Stimulated activated CD4-positive, alpha-beta T cell treated with anti-CD3 and anti-CD28 coated beads, Interleukin-2, amount 100 ng/mL, for 4 hours (primary cell): ENCODE measurements at regions not wholly inside any gene's neighbourhood (a gene's known extent, or its start where the extent isn't known, plus 50 kb on each side); places are given as distances from the start of the nearest gene placed in this dataset.
"Not testable (repeated sequence)": the region's sequence is repeated elsewhere in the genome, so short reads cannot be mapped to it uniquely, and the experiment has no call there.

Experiments
- DNase-seq: peaks from one replicate; pipeline ENCODE4 v3.0.0-alpha.2; 2020; ENCODE audit warnings: low read depth

DNA sequence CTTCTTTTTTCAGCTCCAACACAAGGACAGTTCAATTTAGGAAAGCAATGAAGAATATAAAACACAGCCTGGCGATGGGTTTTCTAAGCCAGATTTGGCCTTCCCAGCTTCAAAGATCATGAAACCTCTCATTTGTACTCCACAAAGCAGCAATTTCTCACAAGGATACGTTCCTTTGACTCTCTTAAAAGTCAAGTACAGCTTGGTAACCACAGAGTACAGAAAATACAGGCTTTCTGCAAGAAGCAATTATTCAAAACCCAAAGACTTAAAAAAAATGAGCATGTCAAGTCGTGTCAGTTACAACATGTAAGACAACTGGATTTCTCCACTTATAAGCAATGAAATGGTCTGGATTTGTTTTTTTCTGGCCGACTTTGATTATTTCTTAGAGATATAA, 321.4 kb downstream of the FGFR2 start:
- no peak for DNase-seq

DNA sequence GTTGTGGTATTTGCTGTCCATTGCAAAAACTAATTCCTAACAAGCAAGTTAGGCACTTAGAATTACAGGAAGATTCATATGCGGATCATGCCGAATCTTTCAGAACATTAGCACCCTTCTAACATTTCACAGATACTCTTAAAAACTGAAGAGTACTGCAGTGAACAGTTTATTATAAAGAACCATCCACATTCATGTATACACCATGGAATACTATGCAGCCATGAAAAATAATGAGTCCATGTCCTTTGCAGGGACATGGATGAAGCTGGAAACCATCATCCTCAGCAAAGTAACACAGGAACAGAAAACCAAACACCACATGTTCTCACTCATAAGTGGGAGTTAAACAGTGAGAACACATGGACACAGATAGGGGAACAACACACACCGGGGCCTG, 319.9 kb downstream of the FGFR2 start:
- not testable (repeated sequence) for DNase-seq

DNA sequence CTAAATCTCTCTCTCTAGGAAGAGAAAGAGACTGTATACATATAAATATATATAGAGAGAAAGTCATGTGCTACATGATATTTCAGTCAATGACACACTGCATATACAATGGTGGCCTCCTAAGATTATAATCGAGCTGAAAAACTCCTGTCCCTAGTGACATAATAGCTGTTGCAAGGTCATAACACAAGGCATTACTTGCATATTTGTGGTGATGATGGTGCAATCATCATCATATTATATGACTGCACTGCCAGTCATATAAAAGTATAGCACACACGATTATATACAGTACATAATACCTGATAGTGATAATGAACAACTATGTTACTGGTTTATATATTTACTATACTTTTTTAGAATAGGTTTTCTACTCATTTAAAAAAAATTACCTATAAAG, 316.7 kb downstream of the FGFR2 start:
- no peak for DNase-seq

DNA sequence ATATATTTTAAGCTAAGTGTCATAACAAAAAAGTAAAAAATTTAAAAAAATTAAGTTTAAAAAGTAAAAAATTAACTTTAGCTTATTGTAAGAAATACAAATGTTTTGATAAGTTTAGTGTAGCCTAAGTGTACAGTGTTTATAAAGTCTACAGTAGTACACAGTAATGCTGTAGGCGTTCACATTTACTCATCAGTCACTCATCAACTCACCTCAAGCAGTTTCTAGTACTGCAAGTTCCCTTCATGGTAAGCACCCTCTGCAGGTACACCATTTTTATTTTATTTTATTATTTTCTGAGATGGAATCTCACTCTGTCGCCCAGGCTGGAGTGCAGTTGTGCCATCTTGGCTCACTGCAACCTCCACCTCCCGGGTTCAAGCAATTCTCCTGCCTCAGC, 316.0 kb downstream of the FGFR2 start:
- DNase-seq: no peak

DNA sequence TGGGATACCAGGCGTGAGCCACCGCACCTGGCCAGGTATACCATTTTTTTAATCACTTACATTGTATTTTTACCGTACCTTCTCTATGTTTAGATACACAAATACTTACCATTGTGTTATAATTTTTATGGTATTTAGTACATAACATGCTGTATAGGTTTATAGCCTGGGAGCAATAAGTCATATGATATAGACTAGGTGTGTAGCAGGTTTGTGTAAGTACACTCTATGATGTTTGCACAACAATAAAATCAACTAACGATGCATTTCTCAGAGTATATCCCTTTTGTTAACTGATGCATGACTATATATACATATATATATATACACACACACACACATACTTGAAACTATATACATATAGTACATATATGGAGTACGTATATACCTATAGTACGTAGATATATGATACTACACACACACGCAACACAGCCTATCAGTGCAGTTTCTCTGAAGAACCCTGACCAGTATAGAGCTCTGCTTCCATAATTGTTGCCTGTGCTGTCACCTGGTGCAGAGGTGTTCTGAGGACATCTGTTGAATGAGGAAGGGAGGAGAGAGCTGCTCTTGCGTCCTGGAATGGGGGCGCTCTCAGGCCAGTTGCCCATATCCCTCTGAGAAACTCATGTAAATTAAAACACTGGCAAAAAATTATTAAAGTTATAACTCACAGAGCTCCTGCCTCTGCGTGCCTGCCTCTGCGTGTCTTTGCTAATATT, 315.3 kb downstream of the FGFR2 start:
- no peak for DNase-seq

DNA sequence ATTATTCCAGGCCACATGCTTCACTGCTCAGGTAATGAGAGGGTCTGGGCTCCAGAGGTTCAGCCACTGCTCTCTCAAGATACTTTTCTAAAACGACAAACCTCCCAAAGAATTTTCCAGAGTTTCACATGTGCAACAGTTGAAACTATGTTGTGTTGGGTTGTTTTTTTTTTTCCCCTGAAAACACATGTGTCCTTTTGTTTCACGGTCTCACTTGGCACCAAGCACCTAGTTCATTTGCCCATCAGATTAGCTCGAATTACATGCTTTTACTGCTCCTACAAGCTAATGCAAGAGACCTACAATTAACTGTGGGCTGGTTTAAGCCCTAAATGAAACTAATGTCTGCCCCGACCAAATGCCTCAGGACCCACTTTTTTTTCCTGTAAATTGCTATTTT, 313.3 kb downstream of the FGFR2 start:
- DNase-seq: no peak

DNA sequence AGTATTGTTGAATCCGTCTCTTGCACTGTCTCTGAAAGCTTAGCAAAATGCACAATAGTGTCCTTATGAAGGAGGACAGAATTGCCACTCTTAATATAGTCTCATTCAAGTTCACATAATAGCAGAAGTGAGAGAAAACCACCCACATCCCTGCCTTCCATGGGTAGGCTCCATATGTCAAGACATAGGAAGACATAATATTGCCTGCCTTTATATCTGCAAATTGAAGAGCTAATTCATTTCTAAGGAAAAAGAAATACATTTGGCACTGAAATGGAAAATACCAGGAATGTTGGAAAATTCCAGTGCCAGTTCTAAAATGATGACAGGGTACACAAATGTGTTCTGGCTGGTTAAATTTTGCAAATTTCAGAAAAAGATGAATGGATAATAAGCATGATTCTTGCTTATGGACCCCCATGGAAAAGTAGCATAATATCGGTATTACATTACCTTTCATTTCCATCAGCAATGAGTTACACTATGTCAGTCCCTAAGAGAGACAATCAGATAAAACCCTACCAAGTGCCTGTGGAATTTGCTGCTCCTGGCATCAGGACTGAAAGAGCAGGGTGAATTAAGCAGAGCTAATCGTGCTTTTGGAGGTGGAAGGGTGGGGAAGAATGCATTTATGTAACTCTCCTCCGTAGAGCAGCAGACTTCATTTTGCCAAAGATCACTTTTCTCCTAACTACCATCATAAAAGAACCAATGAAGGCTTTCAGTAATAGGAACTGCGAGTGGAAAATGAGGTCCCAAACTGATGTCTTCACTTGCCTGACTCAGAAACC, 312.6 kb downstream of the FGFR2 start:
- no peak for DNase-seq

DNA sequence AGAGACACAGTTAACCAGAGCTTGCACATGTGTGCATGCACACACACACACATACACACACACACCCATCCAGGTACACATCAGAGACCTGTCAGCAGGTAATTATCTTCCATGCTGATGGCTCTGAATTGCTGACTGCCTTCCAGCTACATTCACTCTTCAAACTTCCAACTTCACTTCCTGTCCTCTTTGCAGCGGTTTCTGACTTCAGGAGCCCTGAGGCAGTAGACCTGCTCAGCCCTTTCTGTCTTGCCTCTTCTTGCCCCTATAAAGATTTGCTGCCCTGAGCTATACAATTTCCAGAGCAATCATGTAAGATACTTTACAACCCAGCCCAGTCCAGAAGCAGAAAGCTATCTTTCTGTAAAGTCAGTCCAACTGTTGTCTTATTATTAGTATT, 310.2 kb downstream of the FGFR2 start:
- DNase-seq: no peak

DNA sequence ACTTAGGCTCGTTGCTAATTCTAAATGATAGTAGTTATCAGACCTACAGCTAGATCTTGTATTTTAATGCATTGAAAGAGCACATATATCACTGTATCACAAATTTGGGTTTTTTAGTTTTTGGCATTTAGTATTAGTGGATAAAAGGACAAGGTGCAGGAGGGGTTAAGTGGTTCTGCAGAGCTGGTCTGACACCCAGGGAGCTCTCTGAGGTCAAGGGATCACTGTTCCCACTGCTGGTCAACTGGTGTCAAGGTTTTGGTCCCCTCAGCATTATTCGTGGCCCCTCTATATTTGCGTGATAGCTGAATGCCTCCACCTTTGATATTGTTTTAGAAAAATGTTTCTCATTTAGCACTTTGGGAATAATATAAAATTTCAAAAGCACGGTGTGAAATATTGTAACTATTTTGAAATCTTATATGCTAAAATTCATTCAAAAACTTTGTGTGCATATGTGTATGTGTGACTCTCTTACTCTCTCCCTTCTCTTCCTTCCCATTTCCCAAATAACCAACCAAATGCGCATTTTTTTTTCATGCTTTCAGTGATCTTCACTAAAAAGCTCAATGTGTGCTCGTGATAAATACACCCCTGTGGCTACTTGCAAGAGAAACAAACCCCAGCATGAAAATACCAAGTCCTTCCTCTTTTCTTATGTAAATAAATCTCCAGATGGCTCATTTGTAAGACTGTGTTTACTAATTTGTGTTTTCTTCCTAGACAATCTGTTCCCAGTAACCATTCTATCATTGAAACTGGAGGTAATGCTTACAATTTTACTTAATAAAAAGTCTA, 309.2 kb downstream of the FGFR2 start:
- no peak for DNase-seq

DNA sequence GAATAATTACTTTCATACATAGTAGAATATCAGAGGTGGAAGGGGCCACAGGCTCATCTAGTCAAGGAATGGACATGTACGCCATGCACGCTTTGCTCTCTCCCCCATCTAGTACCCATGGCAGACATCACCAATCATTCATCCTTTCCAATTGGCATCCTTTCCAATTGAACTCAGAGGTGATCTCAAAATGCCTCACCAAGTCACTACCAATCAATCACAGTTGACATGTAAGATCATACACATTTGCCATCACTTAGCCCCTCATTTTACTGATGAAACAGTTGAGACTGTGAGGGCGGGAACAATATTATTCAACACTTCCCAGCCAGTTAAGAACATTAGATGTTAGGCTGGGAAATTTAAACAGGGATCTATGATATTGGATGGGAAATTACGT, 308.4 kb downstream of the FGFR2 start:
- DNase-seq: no peak

DNA sequence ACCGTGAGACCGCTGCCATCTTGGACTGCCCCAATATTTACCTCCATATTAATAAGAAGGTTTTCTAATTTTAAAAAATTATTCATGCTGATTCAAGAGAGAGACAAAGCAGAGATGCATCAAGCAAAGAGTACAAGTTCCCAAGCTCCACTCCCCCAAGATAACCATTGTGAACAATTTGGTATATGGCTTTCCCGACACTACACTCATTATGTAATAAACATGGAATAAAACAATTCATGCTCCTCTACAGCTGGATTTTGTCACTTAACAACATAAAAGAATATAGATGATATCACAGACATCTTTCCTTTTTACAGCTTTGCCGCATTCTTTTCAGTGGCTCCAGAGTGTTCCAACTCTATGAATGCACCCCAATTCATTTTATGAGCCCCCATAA, 307.6 kb downstream of the FGFR2 start:
- no peak for DNase-seq

DNA sequence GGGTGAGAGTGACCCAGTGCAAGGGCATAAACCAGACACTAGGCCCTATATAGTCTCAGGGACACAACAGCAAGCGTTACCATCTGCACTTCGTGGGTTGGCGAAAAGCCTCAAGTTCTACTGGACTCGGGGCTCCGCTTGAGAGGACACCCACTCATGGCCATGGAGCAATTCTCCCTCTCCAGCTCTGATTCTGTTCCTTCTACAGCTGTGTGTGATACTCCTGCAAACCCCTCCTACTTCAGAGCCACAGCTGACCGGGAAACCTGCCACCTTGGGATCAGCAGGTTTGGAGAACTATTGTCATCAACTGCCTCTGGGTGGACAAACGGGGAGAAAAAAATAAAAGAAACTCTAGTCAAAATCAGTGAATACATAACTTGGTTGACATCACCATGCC, 306.9 kb downstream of the FGFR2 start:
- DNase-seq: no peak

DNA sequence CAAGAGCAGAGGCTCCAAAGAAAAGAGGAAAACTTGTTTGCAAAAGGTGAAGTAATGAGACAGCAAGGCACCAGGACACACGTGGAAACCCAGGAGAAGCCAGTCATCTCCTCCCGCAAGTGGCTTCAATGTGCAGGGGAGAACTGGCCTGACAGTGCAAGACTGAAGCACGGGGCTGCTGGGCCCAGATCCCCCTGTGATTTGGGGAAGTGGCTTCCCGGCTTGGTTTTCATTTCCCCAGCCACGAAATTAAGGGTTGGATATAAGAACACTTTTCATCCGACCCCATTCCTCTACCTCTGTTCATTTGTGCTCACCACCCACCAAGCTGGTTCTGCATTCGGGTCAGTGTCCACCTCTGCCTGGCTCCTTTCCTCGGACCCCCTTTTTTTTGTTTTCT, 306.4 kb downstream of the FGFR2 start:
- no peak for DNase-seq

DNA sequence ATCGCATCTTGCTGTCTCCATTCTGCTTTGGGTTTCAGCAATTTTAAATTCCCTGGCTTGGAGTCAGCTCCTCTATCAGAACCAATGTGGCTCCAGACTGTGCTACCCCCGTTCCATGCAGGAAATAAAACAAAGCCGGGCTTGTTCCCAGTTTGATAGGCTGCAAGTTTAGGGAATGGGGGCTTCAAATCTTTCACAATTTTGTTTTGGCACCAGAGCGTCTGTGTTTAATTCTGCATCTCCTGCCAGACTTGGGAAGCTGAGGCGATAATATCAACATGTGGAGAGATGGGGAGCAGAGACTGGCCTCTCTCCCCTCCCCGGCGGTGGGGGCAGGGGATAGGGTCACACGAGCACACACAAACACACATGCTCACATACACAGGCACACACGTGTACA, 305.9 kb downstream of the FGFR2 start:
- DNase-seq: no peak

DNA sequence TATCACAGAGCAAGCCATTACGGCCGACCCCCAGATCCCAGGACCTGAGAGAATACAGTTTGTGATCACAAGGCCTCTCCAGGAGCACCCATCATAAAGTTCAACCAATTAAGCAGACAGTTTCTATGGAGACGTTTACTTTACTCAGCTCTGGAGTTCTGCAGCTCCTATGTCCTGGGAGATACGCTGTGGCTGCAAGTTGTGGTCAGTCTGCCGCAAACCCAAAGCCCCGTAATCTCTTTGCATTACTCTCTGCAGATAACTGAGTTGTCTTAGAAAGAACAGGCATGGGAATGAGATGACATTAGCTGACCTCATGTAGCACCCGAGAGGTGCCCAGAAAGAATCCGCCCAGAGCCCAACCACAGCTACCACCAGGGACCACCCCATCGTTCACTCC, 305.1 kb downstream of the FGFR2 start:
- DNase-seq: no peak

DNA sequence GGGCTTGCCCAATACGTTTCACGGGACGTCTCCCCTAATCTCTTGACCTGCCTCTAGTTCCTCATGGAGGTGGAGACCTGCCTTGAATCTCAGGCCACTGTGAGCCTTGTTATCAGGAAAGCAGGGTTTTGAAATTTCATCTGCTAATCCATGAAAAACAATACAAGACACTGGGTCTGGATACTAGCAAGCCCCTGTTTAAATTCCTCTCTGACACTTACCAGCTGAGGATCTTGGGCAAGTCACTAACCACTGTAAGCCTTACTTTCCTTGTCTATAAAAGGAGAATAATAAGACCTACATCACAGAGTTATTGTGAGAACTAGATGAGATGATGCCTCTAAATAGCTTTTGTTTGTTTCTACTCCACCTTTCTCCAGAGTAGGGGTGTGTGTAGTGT, 303.6 kb downstream of the FGFR2 start:
- DNase-seq: no peak

DNA sequence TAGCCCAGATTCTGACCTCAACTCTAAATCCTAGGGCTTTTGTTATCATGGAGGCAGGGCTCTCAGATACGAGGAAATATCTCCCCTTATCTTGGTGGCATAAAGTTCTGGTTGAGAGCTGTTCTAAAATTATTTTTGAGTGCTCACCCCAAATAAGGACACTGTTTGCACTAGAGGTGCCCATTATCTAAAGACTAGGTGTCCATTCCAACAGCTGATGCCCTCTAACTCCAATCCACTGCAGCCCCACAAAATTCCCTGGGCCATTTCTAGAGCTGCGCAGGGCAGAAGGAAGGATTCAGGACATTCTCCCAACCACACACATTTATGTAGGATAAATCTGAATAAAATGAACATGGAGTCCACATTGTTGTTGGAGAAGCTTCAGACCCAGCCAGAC, 301.9 kb downstream of the FGFR2 start:
- no peak for DNase-seq

DNA sequence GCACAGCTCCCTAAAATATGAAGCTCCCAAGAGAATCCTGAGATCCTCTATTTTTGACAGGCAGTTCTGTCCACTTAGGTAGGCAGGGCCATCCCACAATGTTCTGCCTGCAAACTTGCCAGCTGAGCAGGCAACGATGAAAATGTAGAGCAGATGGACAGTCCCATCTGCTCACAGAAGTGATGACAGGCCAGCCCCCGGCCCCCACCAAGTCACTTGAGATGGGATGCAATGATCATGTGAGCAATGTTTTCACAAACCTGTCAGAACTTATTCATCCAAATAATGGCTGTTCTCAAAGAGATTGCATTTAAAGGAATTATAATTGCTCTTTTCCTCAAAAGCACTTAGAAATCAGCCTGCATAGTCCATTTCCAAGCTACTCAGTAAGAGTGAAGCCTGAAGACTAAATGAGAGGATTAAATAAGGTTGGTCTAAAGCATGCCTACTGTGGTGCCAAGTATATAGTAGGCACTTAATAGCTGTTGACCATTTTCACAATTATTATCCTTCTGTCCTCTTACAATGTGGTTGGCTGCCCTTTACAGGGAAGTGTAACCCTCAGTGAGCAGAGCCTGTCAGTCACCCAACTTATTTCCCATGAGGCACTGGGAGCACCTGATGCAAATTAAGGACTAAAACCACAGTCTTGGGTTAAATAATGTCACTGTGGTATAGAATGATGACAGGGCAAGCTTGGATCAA, 301.2 kb downstream of the FGFR2 start:
- DNase-seq: no peak

DNA sequence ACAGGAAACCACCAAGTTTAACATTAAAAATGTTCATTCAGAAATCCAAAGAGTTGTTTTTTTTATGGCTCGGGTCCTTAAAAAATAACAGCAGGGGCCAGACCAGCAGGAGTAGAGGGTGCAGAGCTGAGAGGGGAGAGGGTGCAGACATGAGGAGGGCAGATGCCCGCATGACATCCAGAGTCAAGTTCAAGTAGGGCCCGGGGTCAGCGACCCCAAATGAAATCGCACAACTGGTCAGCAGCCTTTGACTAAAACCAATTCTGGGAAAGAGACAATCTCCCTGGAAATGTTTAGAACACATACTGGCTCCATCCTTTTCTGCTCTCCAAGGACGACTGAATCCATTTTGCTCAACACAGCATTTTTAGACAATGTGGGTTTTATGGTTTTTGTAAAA, 297.5 kb downstream of the FGFR2 start:
- DNase-seq: no peak

DNA sequence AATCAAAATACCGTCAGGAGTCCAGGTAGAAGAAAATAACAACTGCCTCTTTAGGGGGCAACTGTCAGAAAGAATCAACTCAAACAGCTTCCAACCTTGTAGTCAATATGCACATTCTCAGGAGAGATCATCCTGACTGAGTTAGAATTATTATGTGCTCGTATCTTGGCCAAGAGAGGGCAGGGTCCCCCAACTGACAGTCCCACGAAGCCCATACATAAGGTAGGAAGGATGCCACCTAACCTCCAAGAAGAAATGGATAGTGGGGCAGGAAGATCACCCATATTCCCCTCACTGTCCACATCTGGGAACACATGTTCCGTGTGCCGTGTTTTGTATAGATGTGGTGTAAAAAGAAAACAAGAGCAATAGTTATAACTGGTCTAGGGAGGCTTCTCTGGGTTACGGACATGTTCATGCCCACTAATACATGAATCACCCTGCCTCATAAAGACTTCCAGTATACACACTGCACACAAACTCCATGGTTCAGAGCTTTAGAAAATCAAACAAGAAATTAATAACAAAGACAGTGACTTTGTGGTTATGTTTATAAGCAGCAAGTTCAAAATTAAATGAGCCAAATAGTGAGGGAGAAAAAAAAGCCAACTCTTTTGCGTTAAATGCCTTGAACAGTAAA, 295.6 kb downstream of the FGFR2 start:
- DNase-seq: no peak

DNA sequence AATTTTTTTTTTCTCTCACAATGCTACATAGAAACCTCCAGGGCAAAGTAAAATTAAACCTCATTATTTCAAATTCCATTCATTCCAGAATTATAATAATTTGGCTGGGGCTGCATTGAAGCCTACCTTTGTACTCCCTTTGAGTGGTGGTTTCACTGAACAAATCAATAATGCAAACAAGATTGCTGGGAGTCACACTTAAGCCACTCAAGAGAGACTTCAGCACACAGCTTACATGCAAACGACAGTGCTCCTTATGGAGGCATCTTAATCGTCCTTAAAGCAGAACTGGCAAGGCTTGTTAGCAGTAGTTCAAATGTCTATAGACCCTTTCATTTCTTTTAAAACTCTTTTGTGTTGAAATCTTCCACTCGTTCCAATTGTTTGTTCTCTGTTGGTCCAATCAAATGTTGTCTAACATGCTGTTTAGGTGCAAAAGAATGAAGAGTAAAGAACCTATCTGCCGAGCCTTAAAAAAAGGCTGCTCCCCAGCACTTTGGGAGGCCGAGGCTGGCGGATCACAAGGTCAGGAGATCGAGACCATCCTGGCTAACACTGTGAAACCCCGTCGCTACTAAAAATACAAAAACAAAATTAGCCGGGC, 294.9 kb downstream of the FGFR2 start:
- DNase-seq: no peak

DNA sequence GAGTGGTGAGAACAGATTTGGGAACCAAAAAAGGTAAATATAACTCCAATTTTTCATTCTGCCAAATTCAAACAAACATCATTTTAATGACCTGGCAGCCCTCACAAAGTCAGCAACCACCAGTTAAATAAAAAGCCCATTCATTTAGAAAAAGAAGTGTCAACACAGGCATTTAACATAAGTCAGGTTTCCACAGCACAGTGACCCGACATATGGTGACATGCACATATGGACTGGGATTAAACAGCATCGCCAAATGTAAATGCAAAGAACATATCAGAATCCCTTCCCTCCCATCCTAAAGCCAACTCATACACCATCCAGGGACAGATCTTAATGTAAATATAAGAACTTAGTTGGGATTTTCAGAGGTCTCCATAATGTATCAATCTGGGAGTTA, 293.2 kb downstream of the FGFR2 start:
- no peak for DNase-seq
